ENCODE measurements at regions not wholly inside any gene's neighbourhood (a gene's known extent, or its start where the extent isn't known, plus 50 kb on each side); places are given as distances from the start of the nearest gene placed in this dataset.
"Not testable (repeated sequence)": the region's sequence is repeated elsewhere in the genome, so short reads cannot be mapped to it uniquely, and the experiment has no call there.

- no peak for DNase-seq
Measured at GRCh38 chr18:64810354-64810753, 661.5 kb upstream of the LINC00305 start.

GRCh38 chr18:64809801-64810200 is 660.9 kb upstream of the LINC00305 start:
- no peak for DNase-seq

GRCh38 chr18:64807560-64807959 is 658.7 kb upstream of the LINC00305 start:
- DNase-seq, result peak; percentile 72

- no peak for DNase-seq
Measured at GRCh38 chr18:64806691-64807090, 657.8 kb upstream of the LINC00305 start.

GRCh38 chr18:64806232-64806631 is 657.3 kb upstream of the LINC00305 start:
- DNase-seq, result no peak

GRCh38 chr18:64803471-64803870 is 654.6 kb upstream of the LINC00305 start:
- no peak for DNase-seq

- DNase-seq, result no peak
Measured at GRCh38 chr18:64800151-64800550, 651.3 kb upstream of the LINC00305 start.

- DNase-seq, result no peak
Measured at GRCh38 chr18:64799376-64799775, 650.5 kb upstream of the LINC00305 start.

- no peak for DNase-seq
Measured at GRCh38 chr18:64791236-64791635, 642.3 kb upstream of the LINC00305 start.

- DNase-seq, result no peak
Measured at GRCh38 chr18:64785686-64786085, 636.8 kb upstream of the LINC00305 start.

GRCh38 chr18:64777556-64777955 is 628.7 kb upstream of the LINC00305 start:
- no peak for DNase-seq

- no peak for DNase-seq
Measured at GRCh38 chr18:64765908-64766307, 617.0 kb upstream of the LINC00305 start.

GRCh38 chr18:64752707-64753106 is 603.8 kb upstream of the LINC00305 start:
- no peak for DNase-seq

- no peak for DNase-seq
Measured at GRCh38 chr18:64749884-64750283, 601.0 kb upstream of the LINC00305 start.

GRCh38 chr18:64747803-64748202 is 598.9 kb upstream of the LINC00305 start:
- DNase-seq, result no peak

GRCh38 chr18:64742898-64743297 is 594.0 kb upstream of the LINC00305 start:
- DNase-seq, result no peak

- DNase-seq, result no peak
Measured at GRCh38 chr18:64734063-64734462, 585.2 kb upstream of the LINC00305 start.

GRCh38 chr18:64725657-64726056 is 576.8 kb upstream of the LINC00305 start:
- DNase-seq, result not testable (repeated sequence)

- DNase-seq, result no peak
Measured at GRCh38 chr18:64720781-64721464, 572.0 kb upstream of the LINC00305 start.

GRCh38 chr18:64718808-64719207 is 569.9 kb upstream of the LINC00305 start:
- DNase-seq, result no peak

GRCh38 chr18:64717026-64717425 is 568.1 kb upstream of the LINC00305 start:
- no peak for DNase-seq

- DNase-seq, result no peak
Measured at GRCh38 chr18:64714086-64714485, 565.2 kb upstream of the LINC00305 start.

- peak; percentile 87 for DNase-seq
Measured at GRCh38 chr18:64713284-64713683, 564.4 kb upstream of the LINC00305 start.

GRCh38 chr18:64712035-64712434 is 563.1 kb upstream of the LINC00305 start:
- DNase-seq, result no peak

- DNase-seq, result no peak
Measured at GRCh38 chr18:64710105-64710861, 561.4 kb upstream of the LINC00305 start.
